ENCODE measurements at regions not wholly inside any gene's neighbourhood (a gene's known extent, or its start where the extent isn't known, plus 50 kb on each side); places are given as distances from the start of the nearest gene placed in this dataset.

DNA sequence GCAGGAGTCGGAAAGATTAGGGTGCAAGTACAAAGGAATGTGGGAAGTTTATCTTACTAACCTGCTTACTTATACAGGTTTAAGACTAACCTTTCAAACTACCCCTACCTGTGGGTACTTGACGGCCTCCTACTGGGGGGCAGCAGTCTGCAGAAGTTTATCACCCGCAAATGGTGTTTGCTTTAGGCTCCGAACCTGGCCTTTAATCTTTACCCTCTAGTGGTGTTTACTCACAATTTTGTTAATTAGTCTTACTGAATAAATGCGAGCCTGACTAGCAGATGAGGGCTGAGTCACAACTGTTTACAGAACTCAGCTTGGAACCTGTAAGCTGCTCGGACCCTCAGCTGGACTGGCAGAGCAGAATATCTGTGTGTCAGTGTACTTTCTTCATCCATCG, 204.2 kb upstream of the GPRIN3 start:
- TF ChIP-seq, protein P1, sequence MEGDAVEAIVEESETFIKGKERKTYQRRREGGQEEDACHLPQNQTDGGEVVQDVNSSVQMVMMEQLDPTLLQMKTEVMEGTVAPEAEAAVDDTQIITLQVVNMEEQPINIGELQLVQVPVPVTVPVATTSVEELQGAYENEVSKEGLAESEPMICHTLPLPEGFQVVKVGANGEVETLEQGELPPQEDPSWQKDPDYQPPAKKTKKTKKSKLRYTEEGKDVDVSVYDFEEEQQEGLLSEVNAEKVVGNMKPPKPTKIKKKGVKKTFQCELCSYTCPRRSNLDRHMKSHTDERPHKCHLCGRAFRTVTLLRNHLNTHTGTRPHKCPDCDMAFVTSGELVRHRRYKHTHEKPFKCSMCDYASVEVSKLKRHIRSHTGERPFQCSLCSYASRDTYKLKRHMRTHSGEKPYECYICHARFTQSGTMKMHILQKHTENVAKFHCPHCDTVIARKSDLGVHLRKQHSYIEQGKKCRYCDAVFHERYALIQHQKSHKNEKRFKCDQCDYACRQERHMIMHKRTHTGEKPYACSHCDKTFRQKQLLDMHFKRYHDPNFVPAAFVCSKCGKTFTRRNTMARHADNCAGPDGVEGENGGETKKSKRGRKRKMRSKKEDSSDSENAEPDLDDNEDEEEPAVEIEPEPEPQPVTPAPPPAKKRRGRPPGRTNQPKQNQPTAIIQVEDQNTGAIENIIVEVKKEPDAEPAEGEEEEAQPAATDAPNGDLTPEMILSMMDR (conservative IDR thresholded peaks at IDR 0.05): no peak
- no peak for TF ChIP-seq EZH2 (IDR thresholded peaks at IDR 0.05; ENCODE audit: low read depth)
